H7 (cell line): ENCODE measurements at regions not wholly inside any gene's neighbourhood (a gene's known extent, or its start where the extent isn't known, plus 50 kb on each side); places are given as distances from the start of the nearest gene placed in this dataset.
A peak's percentile ranks its signal among the peaks of the same experiment; 100 is the strongest.

Source experiments
- DNase-seq: peaks from one replicate; pipeline ENCODE4 v3.0.0; 2012
- H3K27me3 ChIP-seq: 2 replicates; pipeline ENCODE4 v1.6.0; 2011; ENCODE audit warnings: mild to moderate bottlenecking, low read length; ENCODE audit not compliant: control insufficient read depth, insufficient read depth
- H3K36me3 ChIP-seq: replicated peaks from 2 replicates; pipeline ENCODE4 v1.5.1; 2011; ENCODE audit warnings: low read length; ENCODE audit not compliant: control insufficient read depth, insufficient read depth
- H3K4me3 ChIP-seq: 2 replicates; pipeline ENCODE4 v1.5.1; 2011; ENCODE audit warnings: low read depth, mild to moderate bottlenecking, control low read depth, low read length, moderate library complexity; ENCODE audit not compliant: insufficient read depth

GRCh38 chr6:93721386-93722048 lies 302.2 kb upstream of the EPHA7 start:
- peak; percentile 33 for DNase-seq
- Histone ChIP-seq H3K36me3 (no peaks in the 10 kb centered on the region), H3K4me3 (no peak overlapping the region)

GRCh38 chr6:93713974-93714373 lies 294.6 kb upstream of the EPHA7 start:
- no peak overlapping the region for H3K4me3 ChIP-seq
- no peaks in the 10 kb centered on the region for H3K36me3 ChIP-seq
- no peak for DNase-seq
- no peaks in the 10 kb centered on the region for H3K27me3 ChIP-seq

More at GRCh38 chr6:93721386-93722048, 302.2 kb upstream of the EPHA7 start:
- H3K27me3 ChIP-seq = no peaks in the 10 kb centered on the region

GRCh38 chr6:93703431-93703830 lies 284.1 kb upstream of the EPHA7 start:
- Histone ChIP-seq H3K36me3 (no peaks in the 10 kb centered on the region), H3K27me3 (no peaks in the 10 kb centered on the region), H3K4me3 (no peak overlapping the region)
- DNase-seq = no peak

- no peaks in the 10 kb centered on the region for H3K36me3 ChIP-seq
- no peaks in the 10 kb centered on the region for H3K27me3 ChIP-seq
- no peak overlapping the region for H3K4me3 ChIP-seq
- DNase-seq = no peak
Observed at GRCh38 chr6:93701526-93701925, 282.2 kb upstream of the EPHA7 start.

- H3K4me3 ChIP-seq = no peak overlapping the region
- H3K27me3 ChIP-seq = no peaks in the 10 kb centered on the region
- no peak for DNase-seq
Observed at GRCh38 chr6:93685494-93685893, 266.1 kb upstream of the EPHA7 start.

GRCh38 chr6:93684339-93684738 lies 265.0 kb upstream of the EPHA7 start:
- no peak overlapping the region for H3K4me3 ChIP-seq
- no peak for DNase-seq
- H3K27me3 ChIP-seq = no peaks in the 10 kb centered on the region
- no peaks in the 10 kb centered on the region for H3K36me3 ChIP-seq

More at GRCh38 chr6:93685494-93685893, 266.1 kb upstream of the EPHA7 start:
- H3K36me3 ChIP-seq = no peaks in the 10 kb centered on the region

GRCh38 chr6:93679836-93680235 lies 260.5 kb upstream of the EPHA7 start:
- Histone ChIP-seq H3K4me3 (no peak overlapping the region), H3K27me3 (no peaks in the 10 kb centered on the region), H3K36me3 (no peaks in the 10 kb centered on the region)
- DNase-seq = no peak

GRCh38 chr6:93678841-93679454 lies 259.6 kb upstream of the EPHA7 start:
- Histone ChIP-seq H3K27me3 (no peaks in the 10 kb centered on the region), H3K36me3 (no peaks in the 10 kb centered on the region), H3K4me3 (no peak overlapping the region)
- DNase-seq = no peak

GRCh38 chr6:93677264-93677965 lies 258.1 kb upstream of the EPHA7 start:
- H3K4me3 ChIP-seq = no peak overlapping the region
- no peaks in the 10 kb centered on the region for H3K36me3 ChIP-seq
- no peak for DNase-seq
- no peaks in the 10 kb centered on the region for H3K27me3 ChIP-seq

- DNase-seq = no peak
- Histone ChIP-seq H3K4me3 (no peak overlapping the region), H3K27me3 (no peaks in the 10 kb centered on the region), H3K36me3 (no peaks in the 10 kb centered on the region)
Observed at GRCh38 chr6:93676581-93676980, 257.2 kb upstream of the EPHA7 start.

GRCh38 chr6:93675856-93676417 lies 256.6 kb upstream of the EPHA7 start:
- no peaks in the 10 kb centered on the region for H3K36me3 ChIP-seq
- H3K27me3 ChIP-seq = no peaks in the 10 kb centered on the region
- H3K4me3 ChIP-seq = no peak overlapping the region
- DNase-seq = no peak

- Histone ChIP-seq H3K4me3 (no peak overlapping the region), H3K27me3 (no peaks in the 10 kb centered on the region), H3K36me3 (no peaks in the 10 kb centered on the region)
- DNase-seq = no peak
Observed at GRCh38 chr6:93663111-93663510, 243.8 kb upstream of the EPHA7 start.

- Histone ChIP-seq H3K27me3 (no peaks in the 10 kb centered on the region), H3K36me3 (no peaks in the 10 kb centered on the region), H3K4me3 (no peak overlapping the region)
- no peak for DNase-seq
Observed at GRCh38 chr6:93654548-93654947, 235.2 kb upstream of the EPHA7 start.

GRCh38 chr6:93644611-93645010 lies 225.3 kb upstream of the EPHA7 start:
- H3K27me3 ChIP-seq = no peaks in the 10 kb centered on the region
- no peak for DNase-seq
- no peaks in the 10 kb centered on the region for H3K36me3 ChIP-seq
- H3K4me3 ChIP-seq = no peak overlapping the region

GRCh38 chr6:93639126-93639525 lies 219.8 kb upstream of the EPHA7 start:
- H3K36me3 ChIP-seq = no peaks in the 10 kb centered on the region
- H3K27me3 ChIP-seq = no peaks in the 10 kb centered on the region
- no peak overlapping the region for H3K4me3 ChIP-seq
- no peak for DNase-seq
